C4-2B (cell line): ENCODE measurements at regions not wholly inside any gene's neighbourhood (a gene's known extent, or its start where the extent isn't known, plus 50 kb on each side); places are given as distances from the start of the nearest gene placed in this dataset.
"Not testable (repeated sequence)": the region's sequence is repeated elsewhere in the genome, so short reads cannot be mapped to it uniquely, and the experiment has no call there.

ENCODE experiments used
- CTCF ChIP-seq: fragments of 450-650 bp; conservative IDR thresholded peaks from 2 replicates; pipeline ENCODE4 v1.5.1; 2017; ENCODE audit warnings: mild to moderate bottlenecking
- ZFX ChIP-seq: fragments of 450-650 bp; IDR thresholded peaks from 2 replicates; pipeline ENCODE4 v1.6.1; 2017

GRCh38 chr1:219102466-219102865 is 71.2 kb upstream of the LYPLAL1 start:
- not testable (repeated sequence) for TF ChIP-seq CTCF, ZFX
